Fibroblast of pulmonary artery (primary cell): ENCODE measurements at regions not wholly inside any gene's neighbourhood (a gene's known extent, or its start where the extent isn't known, plus 50 kb on each side); places are given as distances from the start of the nearest gene placed in this dataset.

Source experiments
- DNase-seq: peaks from one replicate; pipeline ENCODE4 v3.0.0-alpha.2; 2010; ENCODE audit warnings: low read depth
- H3K4me3 ChIP-seq: replicated peaks from 2 replicates; pipeline ENCODE4 v1.5.1; 2011; ENCODE audit warnings: low read depth, mild to moderate bottlenecking, control low read depth, low read length, moderate library complexity
- TF ChIP-seq, protein P1 (sequence below): IDR thresholded peaks from 2 replicates; pipeline ENCODE4 v1.5.1; 2011; ENCODE audit warnings: mild to moderate bottlenecking, control low read depth, low read length, inconsistent platforms; ENCODE audit errors: missing control alignments

DNA sequence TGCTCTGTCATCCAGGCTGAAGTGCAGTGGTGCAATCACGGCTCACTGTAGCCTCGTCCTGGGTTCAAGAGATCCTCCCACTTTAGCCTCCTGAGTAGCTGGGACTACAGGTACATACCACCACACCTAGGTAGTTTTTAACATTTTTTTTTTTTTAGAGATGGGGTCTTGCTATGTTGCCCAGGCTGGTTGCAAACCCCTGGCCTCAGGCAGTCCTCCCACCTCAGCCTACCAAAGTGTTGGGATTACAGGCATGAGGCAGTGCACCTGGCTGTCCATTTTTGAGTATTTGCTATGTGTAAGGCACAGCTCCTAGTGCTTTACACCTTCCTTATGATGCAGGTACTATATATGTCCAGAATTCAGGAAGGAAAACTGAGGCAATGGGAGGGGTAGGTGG is 138.8 kb upstream of the ZNF536 start:
- H3K4me3 ChIP-seq = no peak overlapping the region
- no peak for DNase-seq
- TF ChIP-seq, protein P1, sequence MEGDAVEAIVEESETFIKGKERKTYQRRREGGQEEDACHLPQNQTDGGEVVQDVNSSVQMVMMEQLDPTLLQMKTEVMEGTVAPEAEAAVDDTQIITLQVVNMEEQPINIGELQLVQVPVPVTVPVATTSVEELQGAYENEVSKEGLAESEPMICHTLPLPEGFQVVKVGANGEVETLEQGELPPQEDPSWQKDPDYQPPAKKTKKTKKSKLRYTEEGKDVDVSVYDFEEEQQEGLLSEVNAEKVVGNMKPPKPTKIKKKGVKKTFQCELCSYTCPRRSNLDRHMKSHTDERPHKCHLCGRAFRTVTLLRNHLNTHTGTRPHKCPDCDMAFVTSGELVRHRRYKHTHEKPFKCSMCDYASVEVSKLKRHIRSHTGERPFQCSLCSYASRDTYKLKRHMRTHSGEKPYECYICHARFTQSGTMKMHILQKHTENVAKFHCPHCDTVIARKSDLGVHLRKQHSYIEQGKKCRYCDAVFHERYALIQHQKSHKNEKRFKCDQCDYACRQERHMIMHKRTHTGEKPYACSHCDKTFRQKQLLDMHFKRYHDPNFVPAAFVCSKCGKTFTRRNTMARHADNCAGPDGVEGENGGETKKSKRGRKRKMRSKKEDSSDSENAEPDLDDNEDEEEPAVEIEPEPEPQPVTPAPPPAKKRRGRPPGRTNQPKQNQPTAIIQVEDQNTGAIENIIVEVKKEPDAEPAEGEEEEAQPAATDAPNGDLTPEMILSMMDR = no peak

DNA sequence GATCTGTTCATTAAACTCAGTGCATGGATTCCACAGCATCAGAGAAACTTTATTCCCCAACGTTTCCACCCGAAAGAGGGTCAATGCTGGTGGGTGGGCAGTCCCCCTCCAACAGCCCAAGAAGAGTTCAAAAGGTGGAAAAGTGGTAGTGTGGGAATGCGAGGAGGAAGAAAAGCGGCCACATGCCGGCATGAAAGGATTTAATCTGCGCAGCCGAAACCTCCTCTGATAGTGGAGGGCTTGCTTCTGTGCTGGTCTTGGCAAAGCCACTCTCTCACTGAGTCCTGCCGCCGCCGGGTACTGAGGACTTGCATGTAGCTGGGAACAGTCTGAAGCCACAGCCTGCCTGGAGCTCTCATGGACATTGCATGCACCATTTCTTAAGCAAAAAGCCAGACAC is 136.2 kb upstream of the ZNF536 start:
- DNase-seq = no peak
- TF ChIP-seq, protein P1 = no peak
- no peak overlapping the region for H3K4me3 ChIP-seq

DNA sequence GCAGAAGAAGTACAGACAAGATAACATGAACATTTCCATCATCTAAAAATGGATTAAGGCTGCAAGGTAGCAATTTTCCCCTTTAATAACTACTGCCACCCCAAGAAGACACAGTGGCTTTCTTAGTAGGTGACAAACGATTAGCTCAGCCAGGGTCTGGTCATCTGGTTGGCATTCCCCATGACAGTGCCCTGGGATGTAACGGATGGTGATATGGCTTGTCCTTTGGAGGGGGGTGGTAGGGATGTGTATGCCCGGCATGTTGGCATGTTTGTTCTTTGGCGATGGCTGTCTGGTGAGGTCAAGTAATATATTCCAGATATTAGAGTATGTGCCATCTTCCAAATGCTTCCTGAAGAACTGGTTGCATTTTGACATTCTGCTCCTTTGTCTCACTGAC is 135.6 kb upstream of the ZNF536 start:
- TF ChIP-seq, protein P1 = no peak
- no peak for DNase-seq
- H3K4me3 ChIP-seq = no peak overlapping the region

DNA sequence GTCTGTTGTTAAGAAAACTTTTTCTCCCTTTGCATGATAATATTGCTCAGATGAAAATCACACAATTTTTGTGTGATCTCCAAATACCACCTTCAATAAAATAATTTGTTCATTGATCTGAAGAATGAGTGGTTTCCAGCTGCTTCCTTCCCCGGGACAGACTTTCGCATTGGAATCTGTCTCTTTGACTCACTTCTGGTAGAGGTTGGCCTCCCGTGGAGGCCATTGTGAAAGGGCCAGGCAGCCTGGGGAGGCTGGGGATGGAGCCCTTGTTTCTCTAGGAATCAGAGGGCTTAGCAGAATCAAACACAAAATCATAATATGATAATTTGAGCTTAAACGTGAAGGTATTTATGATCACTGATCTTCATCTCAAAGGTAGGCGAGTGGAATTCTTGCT is 135.0 kb upstream of the ZNF536 start:
- no peak overlapping the region for H3K4me3 ChIP-seq
- TF ChIP-seq, protein P1 = no peak
- DNase-seq = no peak

DNA sequence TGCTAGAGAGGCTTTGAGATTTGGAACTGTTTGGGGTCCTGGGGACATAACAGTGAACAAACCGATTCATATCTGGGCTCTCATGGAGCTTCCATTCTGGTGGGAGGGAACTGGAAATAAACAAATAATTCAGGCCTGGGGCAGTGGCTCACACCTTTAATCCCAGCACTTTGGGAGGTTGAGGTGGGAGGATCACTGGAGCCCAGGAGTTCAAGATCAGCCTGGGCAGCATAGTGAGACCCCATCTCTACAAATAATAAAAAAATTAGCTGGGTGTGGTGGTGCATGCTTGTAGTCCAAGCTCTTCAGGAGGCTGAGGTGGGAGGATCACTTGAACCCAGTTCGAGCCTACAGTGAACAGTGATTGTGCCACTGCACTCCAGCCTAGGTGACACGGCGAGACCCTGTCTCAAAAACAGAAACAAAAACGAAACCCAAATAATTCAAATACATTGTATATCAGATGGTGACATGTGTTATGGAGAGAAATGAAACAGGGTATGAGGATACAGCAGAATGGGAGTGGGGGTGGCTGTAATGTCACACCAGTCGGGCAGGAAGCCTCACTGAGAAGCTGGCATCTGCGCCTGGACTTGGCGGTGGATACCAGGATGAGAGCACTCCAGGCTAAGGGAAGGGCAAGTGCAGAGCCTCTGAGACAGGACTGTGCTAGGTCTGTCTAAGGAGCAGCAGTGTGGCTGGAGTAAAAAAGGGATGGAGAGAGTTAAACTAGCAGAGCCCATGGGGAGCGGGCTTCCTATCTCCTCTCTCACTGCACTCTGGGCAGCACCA is 131.1 kb upstream of the ZNF536 start:
- TF ChIP-seq, protein P1 = no peak

DNA sequence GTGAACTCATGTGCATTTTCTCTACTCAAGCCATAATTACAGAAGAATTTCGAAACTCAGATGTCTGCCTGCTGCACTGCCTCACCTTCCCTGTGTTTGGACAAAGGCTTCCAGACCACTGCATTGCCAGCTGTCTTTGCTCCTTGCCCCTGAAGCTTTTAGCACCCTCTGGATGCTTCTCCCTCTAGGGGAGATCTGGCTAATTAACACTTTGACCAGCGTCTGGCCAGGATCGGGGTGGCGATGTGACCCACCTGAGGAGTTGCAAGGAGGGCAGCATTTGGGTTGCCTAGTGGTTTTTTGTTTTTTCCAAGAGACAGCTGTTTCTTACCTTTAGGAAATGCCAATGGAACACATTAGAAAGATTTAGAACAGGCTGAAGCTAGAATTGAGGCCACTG is 127.7 kb upstream of the ZNF536 start:
- DNase-seq = no peak
- TF ChIP-seq, protein P1 = no peak
- H3K4me3 ChIP-seq = no peak overlapping the region

More for the DNA sequence above, 131.1 kb upstream of the ZNF536 start:
- no peak overlapping the region for H3K4me3 ChIP-seq
- DNase-seq = no peak
